ENCODE measurements at regions not wholly inside any gene's neighbourhood (a gene's known extent, or its start where the extent isn't known, plus 50 kb on each side); places are given as distances from the start of the nearest gene placed in this dataset.

GRCh38 chr6:164108869-164109769 lies 694.6 kb downstream of the QKI start:
- no peak for TF ChIP-seq EZH2phosphoT487 (IDR thresholded peaks at IDR 0.05; ENCODE audit: low read depth)
- no peak for TF ChIP-seq CTCF (IDR thresholded peaks at IDR 0.05; ENCODE audit: low read depth, low read length)
